ENCODE measurements at regions not wholly inside any gene's neighbourhood (a gene's known extent, or its start where the extent isn't known, plus 50 kb on each side); places are given as distances from the start of the nearest gene placed in this dataset.

DNA sequence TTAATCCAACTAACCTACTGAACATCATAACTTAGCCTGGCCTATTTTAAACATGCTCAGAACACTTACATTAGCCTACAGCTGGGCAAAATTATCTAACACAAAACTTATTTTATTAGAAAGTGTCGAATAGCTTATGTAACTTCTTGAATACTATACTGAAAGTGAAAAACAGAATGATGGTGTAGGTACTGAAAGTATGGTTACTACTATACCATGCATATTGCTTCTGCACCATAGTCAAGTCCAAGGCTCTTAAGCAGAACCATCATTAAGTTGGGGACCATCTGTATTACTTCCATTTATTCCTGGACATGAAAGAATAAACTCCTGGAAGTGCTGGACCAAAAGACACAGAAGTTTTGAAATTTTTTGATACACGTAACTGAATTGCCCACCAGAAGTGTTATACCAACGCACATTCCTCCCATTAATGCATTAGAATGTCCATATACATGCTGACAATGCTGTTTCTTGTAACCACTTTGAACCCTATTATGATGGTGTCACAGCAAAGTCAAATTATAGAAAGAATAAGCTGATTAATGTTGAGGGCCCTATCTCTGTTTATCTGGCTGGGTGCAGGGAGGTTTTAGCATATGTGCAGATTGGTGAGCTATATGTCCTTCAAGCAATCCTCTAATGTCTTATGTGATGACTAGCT is 375.7 kb downstream of the ACTL7B start:
- no peak for DNase-seq

DNA sequence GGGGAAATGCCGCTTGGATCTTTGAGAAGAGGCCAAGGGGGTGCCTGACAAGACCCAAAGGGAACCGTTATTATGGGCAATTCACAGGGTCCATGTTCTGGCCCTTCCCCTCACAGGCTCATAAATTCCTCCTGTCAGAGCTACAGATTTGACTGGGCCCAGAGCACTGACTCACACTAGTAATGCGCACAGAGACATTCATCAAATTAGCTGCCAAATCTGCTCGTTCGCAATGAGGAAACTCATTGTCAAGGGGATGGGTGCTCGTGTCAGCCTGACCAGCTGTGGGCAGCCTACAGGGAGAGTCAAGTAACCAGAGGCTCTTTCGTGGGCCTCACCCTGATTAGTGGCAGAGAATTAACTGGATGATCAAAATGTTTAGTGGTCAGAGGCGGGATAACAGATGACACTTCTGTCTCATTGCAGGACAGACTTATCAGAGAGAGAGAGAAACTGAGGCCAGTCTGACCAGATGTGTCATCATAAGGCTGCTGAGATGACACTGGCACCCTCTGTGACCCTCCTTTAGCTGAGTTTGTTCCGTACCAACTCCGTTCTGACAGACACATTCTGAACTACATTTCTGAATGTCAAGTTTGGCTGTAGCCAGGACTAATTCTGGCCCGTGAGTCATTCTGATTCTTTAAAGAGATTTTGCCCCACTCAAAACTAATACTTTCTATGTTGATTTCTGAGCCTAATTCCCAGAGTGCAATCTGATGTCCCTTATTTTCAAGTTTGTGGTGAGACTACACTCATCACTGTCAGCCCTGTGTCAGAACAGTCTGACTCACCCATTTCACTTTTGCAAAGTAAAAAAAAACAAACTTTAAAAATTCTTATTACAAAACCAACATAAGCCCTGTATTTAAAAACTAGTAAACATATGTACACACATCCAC is 377.1 kb downstream of the ACTL7B start:
- DNase-seq, result peak; percentile 90

GRCh38 chr9:108477529-108478006 is 378.2 kb downstream of the ACTL7B start:
- DNase-seq, result peak; percentile 82

DNA sequence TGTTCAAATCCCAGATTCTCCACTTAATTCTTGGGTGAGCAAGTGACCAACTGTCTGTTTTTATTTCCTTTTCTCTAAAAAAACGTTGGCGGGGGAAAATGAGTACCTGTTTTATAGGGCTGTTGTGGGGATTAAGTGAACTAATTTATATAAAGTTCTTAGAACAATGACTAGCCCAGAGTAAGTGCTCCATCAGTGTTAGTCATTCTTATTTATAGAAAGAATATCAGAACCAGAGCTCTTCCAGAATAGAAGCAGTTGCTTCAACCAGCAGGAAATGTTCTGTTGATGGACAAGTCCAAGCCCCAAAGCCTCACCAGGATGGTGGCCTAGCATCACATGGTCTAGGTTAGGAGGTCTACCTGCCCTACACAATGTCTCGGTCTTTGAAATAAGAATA is 379.2 kb downstream of the ACTL7B start:
- DNase-seq, result peak; percentile 15

DNA sequence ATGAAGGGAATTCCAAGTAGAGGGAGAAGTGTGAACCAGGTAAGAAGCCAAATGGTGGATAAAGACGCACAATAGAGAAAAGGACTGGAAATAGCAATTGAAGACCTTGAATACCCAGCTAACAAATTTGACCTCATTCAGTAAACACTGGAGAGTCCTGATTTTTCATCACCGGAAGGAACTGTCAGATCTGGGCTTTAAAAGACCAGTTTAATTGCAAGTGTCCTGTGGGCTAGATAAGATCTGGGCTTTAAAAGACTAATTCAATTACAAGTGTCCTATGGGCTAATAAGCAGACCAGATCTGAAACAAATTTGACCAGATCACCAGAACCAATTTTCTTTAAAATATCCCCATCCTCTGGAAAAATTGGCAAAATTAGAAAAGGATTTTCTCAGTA is 380.0 kb downstream of the ACTL7B start:
- no peak for DNase-seq

DNA sequence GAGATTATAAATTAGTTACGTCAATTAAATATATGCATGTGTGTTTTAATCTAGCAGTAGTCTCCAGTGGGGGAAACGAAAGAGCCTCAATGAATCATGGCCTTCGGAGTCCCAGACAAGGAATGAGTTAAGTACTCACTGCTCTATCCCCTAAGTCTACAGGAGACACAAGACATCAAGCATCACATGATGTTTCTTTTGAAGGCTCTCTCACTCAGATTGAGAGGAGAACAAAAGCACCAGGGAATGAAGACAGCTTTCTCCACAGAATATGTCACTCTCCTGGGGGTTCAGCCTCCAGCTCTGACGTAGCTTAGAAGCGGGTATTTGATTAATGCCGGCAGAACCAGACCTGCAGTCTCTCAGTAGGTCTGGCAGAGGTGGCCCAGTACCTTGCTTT is 381.4 kb downstream of the ACTL7B start:
- DNase-seq, result no peak

DNA sequence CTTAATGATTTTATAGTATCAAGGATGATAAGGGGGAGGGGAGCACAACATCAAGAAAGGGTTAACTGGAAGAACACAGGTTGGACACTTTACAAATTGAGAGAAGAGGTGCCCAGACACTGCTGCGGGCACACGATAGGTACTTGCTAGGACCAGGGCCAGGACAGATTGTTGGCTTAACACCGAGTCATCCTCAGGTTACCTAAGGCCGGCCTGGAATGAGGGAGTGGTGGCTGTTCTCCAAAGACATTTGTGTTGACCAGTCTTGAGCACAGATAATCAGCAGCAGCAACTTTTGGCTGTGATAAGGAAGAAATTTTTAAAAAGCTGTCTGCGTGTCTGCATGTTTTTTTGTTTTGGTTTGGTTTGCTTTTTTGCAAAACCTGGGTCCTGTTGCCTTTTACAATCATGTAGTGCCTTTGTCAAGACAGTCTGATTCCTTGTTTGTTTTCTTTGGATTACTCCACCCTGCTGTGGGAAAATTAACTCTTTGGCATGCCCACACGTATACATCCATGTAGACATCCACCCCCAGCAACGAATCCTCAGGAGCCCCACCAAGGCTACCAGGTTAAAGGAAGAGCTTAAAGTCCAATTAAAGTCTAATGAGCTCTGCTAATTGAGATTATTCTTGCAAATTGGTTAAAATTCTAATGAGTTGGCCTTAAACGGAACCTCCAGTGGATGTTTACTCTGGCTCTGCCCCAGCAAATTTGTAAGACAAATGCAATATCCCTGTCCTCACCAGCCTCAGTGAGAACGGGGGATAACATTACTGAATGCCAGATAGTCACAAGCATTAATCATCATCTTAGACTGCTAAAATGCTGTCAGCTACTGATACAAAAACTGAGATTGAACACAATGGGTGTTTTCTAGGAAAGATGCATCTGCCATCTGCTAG is 382.3 kb downstream of the ACTL7B start:
- DNase-seq, result peak; percentile 80

DNA sequence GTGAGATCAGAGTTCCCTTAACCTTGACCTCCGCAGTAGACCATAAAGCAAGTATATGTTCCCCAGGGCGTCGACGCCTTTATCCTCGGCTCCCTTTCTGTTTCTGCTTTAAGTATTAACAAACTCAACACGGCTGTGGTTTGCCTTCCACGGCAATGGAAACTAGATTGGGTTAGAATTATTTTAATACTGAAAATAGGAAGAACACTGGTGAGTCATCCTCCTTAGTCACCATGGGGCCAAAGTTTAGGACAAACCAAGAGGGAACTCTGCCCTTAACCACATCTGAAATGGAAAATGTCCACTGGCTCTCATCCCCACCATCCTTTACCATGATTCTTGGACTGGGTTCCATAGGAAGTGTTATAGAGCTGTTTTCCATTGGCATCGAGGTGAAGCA is 386.1 kb downstream of the ACTL7B start:
- peak; percentile 74 for DNase-seq

DNA sequence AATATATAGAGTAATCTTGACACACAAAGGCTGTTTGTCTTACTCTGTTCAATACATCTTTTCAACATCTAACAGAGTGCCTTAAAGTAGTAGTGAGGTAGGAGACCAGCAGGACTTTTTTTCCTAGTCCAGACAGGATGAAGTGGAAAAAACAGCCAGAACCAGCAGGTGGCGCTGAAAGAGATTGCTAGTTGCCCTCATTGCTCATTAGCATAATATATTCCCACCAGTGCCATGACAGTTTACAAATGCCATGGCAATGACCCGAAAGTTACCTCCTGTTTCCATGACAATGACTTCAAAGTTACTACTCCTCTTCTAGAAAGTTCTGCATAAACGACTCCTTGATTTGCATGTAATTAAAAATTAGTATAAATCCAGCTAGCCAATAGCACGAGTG is 387.4 kb downstream of the ACTL7B start:
- peak; percentile 51 for DNase-seq

GRCh38 chr9:108467653-108468324 is 388.0 kb downstream of the ACTL7B start:
- DNase-seq, result peak; percentile 55

- DNase-seq, result no peak
Observed at GRCh38 chr9:108467161-108467560, 388.6 kb downstream of the ACTL7B start.

DNA sequence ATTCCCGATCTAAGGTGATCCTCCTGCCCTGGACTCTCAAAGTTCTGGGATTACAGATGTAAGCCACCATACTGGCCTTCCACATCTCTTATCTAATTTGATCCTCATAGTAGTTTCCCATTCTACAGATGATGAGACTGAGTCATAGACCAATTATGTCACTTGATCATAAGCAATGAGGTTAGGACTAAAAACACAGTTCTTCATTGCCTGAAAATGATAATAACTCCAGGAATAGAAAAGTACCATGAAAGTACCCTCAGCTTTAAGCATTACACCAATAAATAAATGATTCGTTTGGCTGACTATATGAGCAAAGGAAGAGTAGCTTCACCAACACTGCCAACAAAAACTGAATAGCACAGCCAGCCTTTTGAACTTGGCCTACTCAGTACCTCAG is 389.5 kb downstream of the ACTL7B start:
- DNase-seq, result no peak

DNA sequence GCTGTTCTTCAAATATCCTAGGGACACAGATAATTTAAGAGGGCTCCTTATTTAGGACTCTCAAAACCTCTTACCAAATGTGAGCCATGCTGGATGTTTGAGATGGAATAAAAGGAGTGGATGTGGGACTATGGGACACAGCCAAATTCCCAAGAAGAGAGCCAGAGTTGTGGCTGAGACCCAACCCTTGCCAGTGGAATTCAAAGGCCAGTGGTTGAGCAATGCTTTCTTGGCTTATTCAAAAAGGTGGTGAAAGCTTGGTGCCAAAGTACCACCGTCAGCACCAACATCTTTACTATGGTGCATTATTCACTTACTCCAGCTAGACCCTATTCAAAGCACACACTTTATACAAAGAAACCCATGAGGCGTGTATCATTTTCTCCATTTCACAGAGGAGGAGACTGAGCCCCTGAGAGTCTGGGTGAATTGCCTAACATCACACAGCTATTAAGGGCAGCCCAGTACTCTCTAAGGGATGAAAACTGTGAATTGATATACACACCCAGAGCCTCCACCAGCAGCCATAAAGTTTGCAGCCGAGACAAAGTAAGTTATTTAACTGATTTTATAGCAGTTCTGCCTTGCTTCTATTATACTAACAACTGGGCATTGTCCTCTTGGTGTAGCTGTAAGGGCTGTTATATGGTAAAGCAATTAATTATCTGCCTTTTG is 391.7 kb downstream of the ACTL7B start:
- no peak for DNase-seq

- no peak for DNase-seq
Observed at GRCh38 chr9:108456903-108457302, 398.9 kb downstream of the ACTL7B start.

DNA sequence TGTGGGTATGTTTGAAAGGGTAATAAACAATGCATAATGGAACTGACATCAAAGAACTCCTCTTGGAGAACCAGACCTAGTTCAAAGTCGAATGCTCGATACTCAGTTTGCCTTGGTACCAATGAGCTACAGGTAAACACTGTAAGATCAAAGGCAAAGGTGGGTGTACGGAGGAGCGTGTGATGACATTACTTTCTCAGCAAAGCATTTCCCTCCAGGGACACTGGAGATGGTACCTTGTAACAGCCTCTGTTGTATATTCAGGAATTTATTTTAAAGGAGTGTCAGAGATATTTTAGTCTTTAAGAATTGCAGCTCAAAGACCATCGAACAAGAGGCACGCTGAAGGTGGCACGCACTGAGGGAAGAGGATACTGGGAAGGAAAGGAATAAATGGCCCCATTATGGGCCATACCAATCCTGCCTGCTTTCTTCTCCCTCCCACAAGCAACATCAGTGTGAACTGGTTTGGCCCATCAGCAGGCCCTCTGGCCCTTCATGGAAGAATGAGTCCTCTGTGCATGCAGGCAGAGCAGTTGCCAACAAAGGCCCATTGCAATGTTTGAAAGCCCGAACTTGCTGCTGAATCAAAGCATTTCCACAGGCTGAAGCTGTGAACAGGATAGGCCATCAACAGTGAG is 410.2 kb downstream of the ACTL7B start:
- DNase-seq, result no peak

DNA sequence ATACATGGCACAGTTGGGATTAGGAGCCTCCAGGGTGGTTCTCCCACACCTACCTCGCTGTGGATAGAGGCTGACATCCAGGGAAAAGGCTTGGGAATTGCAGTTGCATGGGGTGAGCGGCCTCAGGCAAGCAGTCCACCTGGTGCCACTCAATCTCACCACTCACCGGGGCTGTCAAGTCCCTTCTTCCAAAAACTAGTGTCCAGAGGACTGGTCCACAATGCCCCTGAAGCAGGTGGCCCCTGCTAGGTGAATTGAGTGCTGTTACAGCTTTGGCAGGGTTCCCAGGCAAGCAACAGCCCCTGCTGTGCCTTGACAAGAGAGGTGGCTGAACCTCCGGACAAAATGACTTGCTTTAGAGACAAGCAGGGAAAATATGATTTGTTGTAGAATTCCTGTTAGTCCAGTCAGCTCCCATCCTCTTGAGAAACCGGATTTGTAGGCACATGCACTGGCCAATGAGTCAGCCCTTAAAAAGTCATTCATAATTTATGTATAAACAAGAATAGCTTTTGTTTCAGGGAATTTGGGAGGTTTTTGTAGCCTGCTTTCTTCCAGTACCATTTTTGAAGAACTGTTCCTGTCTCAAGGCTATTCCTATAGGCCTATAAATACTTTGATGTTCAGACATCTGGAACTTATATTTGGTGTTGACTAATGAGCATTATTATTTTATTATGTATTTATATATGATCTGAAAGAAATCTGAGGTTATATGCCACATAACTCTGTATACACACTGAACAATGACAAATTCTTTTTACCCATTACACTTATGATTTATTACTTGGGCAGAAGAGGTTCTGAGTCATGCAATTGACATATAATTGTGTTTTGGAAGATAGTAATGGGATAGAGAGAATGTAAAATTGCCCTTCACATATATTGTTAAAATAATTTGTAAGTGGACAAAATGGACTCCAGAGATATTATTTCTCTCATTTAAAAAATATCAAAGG is 411.1 kb downstream of the ACTL7B start:
- DNase-seq, result peak; percentile 96

DNA sequence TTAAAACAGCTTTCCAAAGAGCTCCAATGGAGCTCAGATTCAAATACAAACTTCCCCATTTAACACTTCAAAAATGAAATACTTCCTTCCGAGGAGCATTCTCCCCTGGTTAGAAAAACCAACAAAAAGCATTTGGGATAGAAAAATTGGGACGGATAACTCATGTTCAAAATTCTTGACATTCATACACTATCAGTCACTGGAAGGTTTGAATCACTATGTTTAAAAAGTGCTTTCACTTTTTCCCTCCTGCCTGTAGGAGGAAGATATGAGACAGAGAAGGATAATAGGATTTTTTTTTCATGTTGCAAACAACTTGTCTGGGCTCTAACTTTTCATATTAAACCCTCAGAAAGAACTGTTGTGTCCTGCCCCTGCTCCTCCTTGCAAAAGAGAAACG is 412.0 kb downstream of the ACTL7B start:
- DNase-seq, result peak; percentile 86

DNA sequence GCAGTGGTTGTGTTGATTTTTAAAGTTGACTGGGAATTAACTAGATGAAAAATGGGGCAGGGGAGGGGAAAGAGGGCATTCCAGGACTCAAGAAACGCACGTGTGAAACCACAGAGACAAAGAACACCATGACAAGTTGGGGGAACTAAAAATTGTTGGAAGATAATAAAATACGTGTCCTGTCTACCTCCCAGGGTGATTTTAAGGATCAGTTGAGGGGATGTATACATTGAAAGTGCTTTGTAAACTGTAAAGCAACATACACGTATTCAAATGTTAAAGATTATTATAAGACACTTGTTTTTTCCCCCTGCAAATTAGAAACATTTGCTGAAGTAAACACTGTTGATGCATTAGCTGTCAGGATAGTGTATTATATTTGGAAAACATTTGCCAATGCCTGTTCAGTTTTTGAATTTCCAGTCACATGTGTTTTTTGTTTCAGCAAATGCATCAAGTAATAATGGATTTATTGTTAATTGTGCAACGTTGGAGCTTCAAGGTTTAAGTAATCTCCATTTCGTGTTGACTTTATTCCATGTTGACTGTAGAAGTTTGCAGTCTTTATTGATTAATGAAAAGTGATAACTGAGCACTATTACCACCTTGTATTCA is 412.7 kb downstream of the ACTL7B start:
- DNase-seq, result no peak

GRCh38 chr9:108442627-108443018 is 413.2 kb downstream of the ACTL7B start:
- no peak for DNase-seq

- DNase-seq, result no peak
Observed at GRCh38 chr9:108441726-108442125, 414.1 kb downstream of the ACTL7B start.

All from EL (cell line).